IMR-90 (cell line): ENCODE measurements at regions not wholly inside any gene's neighbourhood (a gene's known extent, or its start where the extent isn't known, plus 50 kb on each side); places are given as distances from the start of the nearest gene placed in this dataset.

Experiments used
- ATAC-seq: fragments of 200-7000 bp; cut with Tn5 transposase; 2 replicates; pipeline ENCODE4 v1.9.1; 2020; ENCODE audit warnings: low read depth, mild to moderate bottlenecking, moderate library complexity
- BruUV-seq: library from RNA; stranded (reverse); fragments of 400-500 nt; replicated peaks from 2 replicates; lab custom pipeline; 2021; lab: Mats Ljungman, UMichigan
- CTCF ChIA-PET: fragments of 300-600 bp; formaldehyde crosslinking; extraction: SDS; loops from one replicate; lab custom pipeline; 2021; ENCODE audit warnings: antibody characterized with exemption; lab: Yijun Ruan, JAX
- POLR2A ChIA-PET: fragments of 300-600 bp; sonication (Branson Sonifier 250); formaldehyde crosslinking; loops from one replicate; lab custom pipeline; 2022; ENCODE audit warnings: antibody characterized with exemption; ENCODE audit not compliant: unreplicated experiment; lab: Charles Lee
- DNase-seq: peaks from one replicate; pipeline ENCODE4 v3.0.0; 2013
- H2AFZ ChIP-seq: replicated peaks from 2 replicates; pipeline ENCODE3; 2013; ENCODE audit warnings: low read length, mild to moderate bottlenecking; ENCODE audit not compliant: poor library complexity
- H2AK5ac ChIP-seq: 2 replicates; pipeline ENCODE4 v1.6.1; 2013; ENCODE audit warnings: low read depth, low read length, inconsistent platforms
- H2AK9ac ChIP-seq: replicated peaks from 2 replicates; pipeline ENCODE3; 2013; ENCODE audit warnings: mild to moderate bottlenecking, low read depth, low read length, moderate library complexity; ENCODE audit not compliant: poor library complexity
- H2BK120ac ChIP-seq: 2 replicates; pipeline ENCODE4 v1.6.1; 2013; ENCODE audit warnings: low read depth, low read length, inconsistent platforms
- H2BK15ac ChIP-seq: 3 replicates; pipeline ENCODE4 v1.6.1; 2013; ENCODE audit warnings: low read depth, low read length, inconsistent platforms
- H2BK20ac ChIP-seq: 2 replicates; pipeline ENCODE4 v1.6.1; 2013; ENCODE audit warnings: low read depth, mild to moderate bottlenecking, inconsistent platforms, low read length, moderate library complexity
- H2BK5ac ChIP-seq: 2 replicates; pipeline ENCODE4 v1.6.1; 2013; ENCODE audit warnings: mild to moderate bottlenecking, low read depth, low read length, inconsistent platforms; ENCODE audit not compliant: poor library complexity, severe bottlenecking
- H3K14ac ChIP-seq: replicated peaks from 2 replicates; pipeline ENCODE4 v1.6.1; 2013; ENCODE audit warnings: low read depth, low read length, inconsistent platforms
- H3K18ac ChIP-seq: 2 replicates; pipeline ENCODE4 v1.6.1; 2013; ENCODE audit warnings: low read depth, low read length, control low read depth
- H3K23ac ChIP-seq: 2 replicates; pipeline ENCODE4 v1.6.1; 2013; ENCODE audit warnings: low read depth, low read length, inconsistent platforms
- H3K27ac ChIP-seq: 2 replicates; pipeline ENCODE4 v1.5.1; 2013; ENCODE audit warnings: mild to moderate bottlenecking, control low read depth, low read length; ENCODE audit not compliant: insufficient read depth
- H3K27me3 ChIP-seq: 2 replicates; pipeline ENCODE4 v1.6.1; 2013; ENCODE audit warnings: low read length; ENCODE audit not compliant: control insufficient read depth, insufficient read depth
- H3K36me3 ChIP-seq: 2 replicates; pipeline ENCODE4 v1.6.1; 2013; ENCODE audit warnings: low read length, mixed read lengths; ENCODE audit not compliant: control insufficient read depth, insufficient read depth
- H3K4ac ChIP-seq: 2 replicates; pipeline ENCODE4 v1.6.1; 2013; ENCODE audit warnings: low read depth, low read length, inconsistent platforms
- H3K4me1 ChIP-seq: 2 replicates; pipeline ENCODE4 v1.6.1; 2013; ENCODE audit warnings: low read length, mixed read lengths; ENCODE audit not compliant: control insufficient read depth, insufficient read depth
- H3K4me2 ChIP-seq: 2 replicates; pipeline ENCODE4 v1.6.1; 2013; ENCODE audit warnings: low read depth, mild to moderate bottlenecking, control low read depth, low read length, moderate library complexity
- H3K4me3 ChIP-seq: 2 replicates; pipeline ENCODE4 v1.5.1; 2013; ENCODE audit warnings: low read depth, mild to moderate bottlenecking, control low read depth, low read length, moderate library complexity; ENCODE audit not compliant: insufficient read depth
- H3K56ac ChIP-seq: 2 replicates; pipeline ENCODE4 v1.6.1; 2013; ENCODE audit warnings: low read length, inconsistent platforms; ENCODE audit not compliant: insufficient read depth; ENCODE audit errors: extremely low read depth
- H3K79me1 ChIP-seq, 2 experiments: 2 replicates each; pipeline ENCODE4 v1.6.1; 2013; ENCODE audit warnings: low read length in 2 of 2, inconsistent platforms in 1 of 2, low read depth in 1 of 2
- H3K9ac ChIP-seq: 2 replicates; pipeline ENCODE4 v1.6.1; 2013; ENCODE audit warnings: low read depth, low read length, control low read depth
- H3K9me1 ChIP-seq: 2 replicates; pipeline ENCODE4 v1.6.1; 2013; ENCODE audit warnings: low read length, inconsistent platforms; ENCODE audit not compliant: insufficient read depth
- H3K9me3 ChIP-seq: 2 replicates; pipeline ENCODE4 v1.6.1; 2013; ENCODE audit warnings: low read length; ENCODE audit not compliant: control insufficient read depth, insufficient read depth
- H4K20me1 ChIP-seq: 2 replicates; pipeline ENCODE4 v1.6.1; 2013; ENCODE audit warnings: low read length, inconsistent platforms; ENCODE audit not compliant: insufficient read depth
- H4K5ac ChIP-seq: 2 replicates; pipeline ENCODE4 v1.6.1; 2013; ENCODE audit warnings: mild to moderate bottlenecking, low read depth, low read length, control low read depth
- H4K8ac ChIP-seq, 2 experiments: 2 replicates each; pipeline ENCODE4 v1.6.1; 2013; ENCODE audit warnings: low read depth in 2 of 2, low read length in 2 of 2, control low read depth in 1 of 2, inconsistent platforms in 1 of 2
- H4K91ac ChIP-seq: 2 replicates; pipeline ENCODE4 v1.6.1; 2013; ENCODE audit warnings: low read depth, low read length, inconsistent platforms; ENCODE audit not compliant: insufficient read depth
- BHLHE40 ChIP-seq: fragments of 150-350 bp; IDR thresholded peaks from 2 replicates; pipeline ENCODE4 v1.6.1; 2016; ENCODE audit warnings: mild to moderate bottlenecking, low read depth, low read length
- CEBPB ChIP-seq: IDR thresholded peaks from 2 replicates; pipeline ENCODE4 v1.6.1; 2012; ENCODE audit warnings: low read depth, low read length, improper control_type of control experiment
- CHD1 ChIP-seq: IDR thresholded peaks from 2 replicates; pipeline ENCODE4 v1.6.1; 2012; ENCODE audit warnings: low read depth, low read length, improper control_type of control experiment
- FOS ChIP-seq: fragments of 150-350 bp; IDR thresholded peaks from 2 replicates; pipeline ENCODE4 v1.6.1; 2016; ENCODE audit warnings: low read depth, low read length
- MAFK ChIP-seq: IDR thresholded peaks from 2 replicates; pipeline ENCODE4 v1.6.1; 2012; ENCODE audit warnings: low read depth, low read length, improper control_type of control experiment
- MAZ ChIP-seq: IDR thresholded peaks from 2 replicates; pipeline ENCODE4 v1.6.1; 2012; ENCODE audit warnings: low read depth, mild to moderate bottlenecking, low read length, improper control_type of control experiment, moderate library complexity, borderline replicate concordance
- MXI1 ChIP-seq: IDR thresholded peaks from 2 replicates; pipeline ENCODE4 v1.6.1; 2012; ENCODE audit warnings: low read depth, mild to moderate bottlenecking, low read length, moderate library complexity, borderline replicate concordance
- NFE2L2 ChIP-seq: fragments of 150-350 bp; IDR thresholded peaks from 2 replicates; pipeline ENCODE4 v1.6.1; 2016; ENCODE audit warnings: low read depth, mild to moderate bottlenecking, low read length
- POLR2A ChIP-seq: IDR thresholded peaks from 2 replicates; pipeline ENCODE4 v1.6.1; 2012; ENCODE audit warnings: mild to moderate bottlenecking, low read depth, low read length
- RAD21 ChIP-seq: IDR thresholded peaks from 2 replicates; pipeline ENCODE4 v1.6.1; 2012; ENCODE audit warnings: low read length, improper control_type of control experiment
- RCOR1 ChIP-seq: IDR thresholded peaks from 2 replicates; pipeline ENCODE4 v1.6.1; 2012; ENCODE audit warnings: mild to moderate bottlenecking, low read length, improper control_type of control experiment; ENCODE audit not compliant: insufficient replicate concordance
- SMC3 ChIP-seq: fragments of 150-350 bp; IDR thresholded peaks from 2 replicates; pipeline ENCODE4 v1.6.1; 2016; ENCODE audit warnings: low read depth, mild to moderate bottlenecking, antibody characterized with exemption, low read length, moderate library complexity
- WGBS, 2 experiments: methylation state at CpG; one replicate each; pipeline versions ENCODE4 v1.1.5 to v1.1.7; 2013; ENCODE audit warnings: missing lambda C conversion rate in 2 of 2; ENCODE audit not compliant: insufficient read length in 1 of 2; ENCODE audit errors: extremely low coverage in 2 of 2; 5-methylcytosine and 5-hydroxymethylcytosine counted together
- dilution Hi-C: fragments of 300-500 bp; cut with HindIII; formaldehyde crosslinking; loops from one replicate; pipeline ENCODE4 v1.14.3; 2018; ENCODE audit warnings: low sequenced_read_pairs; ENCODE audit not compliant: unreplicated experiment
- in situ Hi-C: fragments of 300-500 bp; cut with MboI; formaldehyde crosslinking; loops from 3 replicates; pipeline ENCODE4 v1.14.3; 2019; ENCODE audit warnings: low sequenced_read_pairs, inconsistent platforms, mixed read lengths
- intact Hi-C: fragments of 100-400 bp; cut with micrococcal nuclease; formaldehyde crosslinking; loops from 2 replicates; pipeline ENCODE4 v1.10.0; 2022
- TF ChIP-seq, protein P1 (sequence below): conservative IDR thresholded peaks from 2 replicates; pipeline ENCODE4 v1.5.1; 2012; ENCODE audit warnings: mild to moderate bottlenecking, low read depth, low read length, improper control_type of control experiment
- TF ChIP-seq, protein P2 (sequence below): fragments of 150-350 bp; IDR thresholded peaks from 2 replicates; pipeline ENCODE4 v1.6.1; 2017; ENCODE audit warnings: mild to moderate bottlenecking, antibody characterized with exemption, low read length, low read depth
- TF ChIP-seq, protein P3 (sequence below): fragments of 150-350 bp; IDR thresholded peaks from 2 replicates; pipeline ENCODE4 v1.6.1; 2016; ENCODE audit warnings: low read depth, mild to moderate bottlenecking, low read length, moderate library complexity, borderline replicate concordance

DNA sequence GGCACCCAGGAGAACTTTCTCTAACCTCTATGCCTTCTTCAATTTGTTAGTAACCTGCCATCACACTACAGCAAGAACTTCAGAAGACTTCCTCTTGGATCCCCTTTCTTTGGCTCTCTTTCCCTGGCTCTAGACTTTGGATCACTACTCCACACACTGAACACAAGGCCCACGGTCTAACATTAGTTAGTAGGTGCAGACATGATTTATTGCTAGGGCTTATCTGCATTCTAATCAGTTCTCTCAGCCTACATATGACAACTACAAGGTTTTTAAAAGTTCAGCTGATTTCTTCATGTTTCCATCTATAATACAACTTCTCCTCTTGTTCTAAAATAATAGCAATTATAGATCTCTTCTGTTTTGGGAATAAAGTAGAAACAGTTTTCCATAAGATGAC lies 209.1 kb upstream of the ANXA10 start:
- dilution Hi-C loops = no loop called here
- Histone ChIP-seq H3K23ac (no peak overlapping the region), H4K5ac (no peak overlapping the region), H3K27ac (no peak overlapping the region), H4K91ac (no peak overlapping the region), H3K4me3 (no peak overlapping the region), H3K56ac (no peak overlapping the region), H2BK5ac (no peak overlapping the region), H3K14ac (peak overlapping the region; percentile 51; the same call in 1 of the 2 replicates), H2BK15ac (no peak overlapping the region), H3K18ac (no peak overlapping the region), H2AK5ac (no peak overlapping the region), H2AK9ac (no peak overlapping the region), H4K8ac (no peak overlapping the region), H3K4ac (no peak overlapping the region), H3K4me2 (no peak overlapping the region), H3K9ac (no peak overlapping the region), H2BK120ac (no peak overlapping the region), H4K20me1 (no peaks in the 10 kb centered on the region), H3K27me3 (no peaks in the 10 kb centered on the region), H3K9me3 (no peaks in the 10 kb centered on the region), H3K36me3 (no peaks in the 10 kb centered on the region), H3K4me1 (no peaks in the 10 kb centered on the region), H2BK20ac (no peak overlapping the region), H2AFZ (no peak overlapping the region), H3K9me1 (no peaks in the 10 kb centered on the region), H3K79me1 (no peaks in the 10 kb centered on the region)
- POLR2A ChIA-PET = no interaction called here
- in situ Hi-C loops = no loop called here
- DNase-seq (no peak), ATAC-seq (no peak)
- no CpG with 5 or more reads among the region's 1 CpG for WGBS, 2 experiments
- no peak for TF ChIP-seq BHLHE40
- no peak for TF ChIP-seq MAZ
- no peak for TF ChIP-seq RCOR1
- no peak for TF ChIP-seq CEBPB
- TF ChIP-seq NFE2L2 = no peak
- TF ChIP-seq POLR2A = no peak
- no peak for TF ChIP-seq CHD1
- TF ChIP-seq, protein P1, sequence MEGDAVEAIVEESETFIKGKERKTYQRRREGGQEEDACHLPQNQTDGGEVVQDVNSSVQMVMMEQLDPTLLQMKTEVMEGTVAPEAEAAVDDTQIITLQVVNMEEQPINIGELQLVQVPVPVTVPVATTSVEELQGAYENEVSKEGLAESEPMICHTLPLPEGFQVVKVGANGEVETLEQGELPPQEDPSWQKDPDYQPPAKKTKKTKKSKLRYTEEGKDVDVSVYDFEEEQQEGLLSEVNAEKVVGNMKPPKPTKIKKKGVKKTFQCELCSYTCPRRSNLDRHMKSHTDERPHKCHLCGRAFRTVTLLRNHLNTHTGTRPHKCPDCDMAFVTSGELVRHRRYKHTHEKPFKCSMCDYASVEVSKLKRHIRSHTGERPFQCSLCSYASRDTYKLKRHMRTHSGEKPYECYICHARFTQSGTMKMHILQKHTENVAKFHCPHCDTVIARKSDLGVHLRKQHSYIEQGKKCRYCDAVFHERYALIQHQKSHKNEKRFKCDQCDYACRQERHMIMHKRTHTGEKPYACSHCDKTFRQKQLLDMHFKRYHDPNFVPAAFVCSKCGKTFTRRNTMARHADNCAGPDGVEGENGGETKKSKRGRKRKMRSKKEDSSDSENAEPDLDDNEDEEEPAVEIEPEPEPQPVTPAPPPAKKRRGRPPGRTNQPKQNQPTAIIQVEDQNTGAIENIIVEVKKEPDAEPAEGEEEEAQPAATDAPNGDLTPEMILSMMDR = no peak
- TF ChIP-seq FOS = no peak
- TF ChIP-seq, protein P2, sequence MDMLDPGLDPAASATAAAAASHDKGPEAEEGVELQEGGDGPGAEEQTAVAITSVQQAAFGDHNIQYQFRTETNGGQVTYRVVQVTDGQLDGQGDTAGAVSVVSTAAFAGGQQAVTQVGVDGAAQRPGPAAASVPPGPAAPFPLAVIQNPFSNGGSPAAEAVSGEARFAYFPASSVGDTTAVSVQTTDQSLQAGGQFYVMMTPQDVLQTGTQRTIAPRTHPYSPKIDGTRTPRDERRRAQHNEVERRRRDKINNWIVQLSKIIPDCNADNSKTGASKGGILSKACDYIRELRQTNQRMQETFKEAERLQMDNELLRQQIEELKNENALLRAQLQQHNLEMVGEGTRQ = no peak
- no peak for TF ChIP-seq SMC3
- no peak for TF ChIP-seq RAD21
- TF ChIP-seq MAFK = no peak
- TF ChIP-seq MXI1 = no peak
- TF ChIP-seq, protein P3, sequence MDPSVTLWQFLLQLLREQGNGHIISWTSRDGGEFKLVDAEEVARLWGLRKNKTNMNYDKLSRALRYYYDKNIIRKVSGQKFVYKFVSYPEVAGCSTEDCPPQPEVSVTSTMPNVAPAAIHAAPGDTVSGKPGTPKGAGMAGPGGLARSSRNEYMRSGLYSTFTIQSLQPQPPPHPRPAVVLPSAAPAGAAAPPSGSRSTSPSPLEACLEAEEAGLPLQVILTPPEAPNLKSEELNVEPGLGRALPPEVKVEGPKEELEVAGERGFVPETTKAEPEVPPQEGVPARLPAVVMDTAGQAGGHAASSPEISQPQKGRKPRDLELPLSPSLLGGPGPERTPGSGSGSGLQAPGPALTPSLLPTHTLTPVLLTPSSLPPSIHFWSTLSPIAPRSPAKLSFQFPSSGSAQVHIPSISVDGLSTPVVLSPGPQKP = no peak
- BruUV-seq = no TSS peak
- CTCF ChIA-PET = no interaction called here
- intact Hi-C loops = no loop called here
